ENCODE measurements at regions not wholly inside any gene's neighbourhood (a gene's known extent, or its start where the extent isn't known, plus 50 kb on each side); places are given as distances from the start of the nearest gene placed in this dataset.

- no TSS peak for BruUV-seq (replicated peaks)
- no peaks in the 10 kb centered on the region for H3K4me1 Mint-ChIP-seq (ENCODE audit: insufficient read depth, unreplicated experiment)
- no peak overlapping the region for H3K27ac Mint-ChIP-seq (ENCODE audit: low read depth, unreplicated experiment)
- no peaks in the 10 kb centered on the region for H3K36me3 Mint-ChIP-seq (ENCODE audit: insufficient read depth, unreplicated experiment)
- H3K4me3 Mint-ChIP-seq (ENCODE audit: unreplicated experiment): no peak overlapping the region
- ChIA-PET POLR2A (no interaction called here), CTCF (no interaction called here)
- no peaks in the 10 kb centered on the region for H3K9me3 Mint-ChIP-seq (ENCODE audit: unreplicated experiment)
- no peak for DNase-seq (ENCODE audit: unreplicated experiment)
- H3K27me3 Mint-ChIP-seq (ENCODE audit: insufficient read depth, unreplicated experiment): no peaks in the 10 kb centered on the region
- no peak for TF ChIP-seq CTCF (IDR thresholded peaks at IDR 0.05; ENCODE audit: unreplicated experiment)
- intact Hi-C loops (cut with micrococcal nuclease): no loop called here
These were observed 315.8 kb upstream of the PRICKLE1 start for GRCh38 chr12:42905419-42905705.

GRCh38 chr12:42904683-42905418, 315.3 kb upstream of the PRICKLE1 start:
- no peak for TF ChIP-seq CTCF (IDR thresholded peaks at IDR 0.05; ENCODE audit: unreplicated experiment)
- H3K27me3 Mint-ChIP-seq (ENCODE audit: insufficient read depth, unreplicated experiment): no peaks in the 10 kb centered on the region
- H3K4me1 Mint-ChIP-seq (ENCODE audit: insufficient read depth, unreplicated experiment): no peaks in the 10 kb centered on the region
- intact Hi-C loops (cut with micrococcal nuclease): no loop called here
- BruUV-seq (replicated peaks): no TSS peak
- H3K4me3 Mint-ChIP-seq (ENCODE audit: unreplicated experiment): no peak overlapping the region
- H3K36me3 Mint-ChIP-seq (ENCODE audit: insufficient read depth, unreplicated experiment): no peaks in the 10 kb centered on the region
- ChIA-PET POLR2A (no interaction called here), CTCF (no interaction called here)
- H3K27ac Mint-ChIP-seq (ENCODE audit: low read depth, unreplicated experiment): no peak overlapping the region
- H3K9me3 Mint-ChIP-seq (ENCODE audit: unreplicated experiment): no peaks in the 10 kb centered on the region
- no peak for DNase-seq (ENCODE audit: unreplicated experiment)

DNA sequence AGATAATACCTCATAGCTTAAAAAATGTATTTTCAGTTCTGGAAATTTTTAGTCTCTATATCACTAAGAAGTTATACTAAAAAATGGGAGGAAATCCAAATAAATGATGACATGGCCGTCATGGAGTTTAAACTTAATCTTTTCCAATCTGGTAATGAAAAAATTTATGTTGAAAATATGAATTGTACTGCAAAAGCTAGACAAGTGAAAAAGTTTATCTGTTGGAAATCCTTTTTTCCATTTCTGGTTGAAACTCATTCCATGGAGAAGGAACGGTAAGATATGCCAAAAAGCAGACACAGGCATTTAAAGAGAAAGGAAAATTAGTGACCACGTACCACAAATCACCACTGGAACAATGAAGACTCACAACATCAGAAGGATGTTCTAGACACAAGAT, 314.2 kb upstream of the PRICKLE1 start:
- Mint-ChIP-seq H3K4me3 (ENCODE audit: unreplicated experiment) (no peak overlapping the region), H3K4me1 (ENCODE audit: insufficient read depth, unreplicated experiment) (no peaks in the 10 kb centered on the region), H3K36me3 (ENCODE audit: insufficient read depth, unreplicated experiment) (no peaks in the 10 kb centered on the region), H3K27ac (ENCODE audit: low read depth, unreplicated experiment) (no peak overlapping the region), H3K9me3 (ENCODE audit: unreplicated experiment) (no peaks in the 10 kb centered on the region), H3K27me3 (ENCODE audit: insufficient read depth, unreplicated experiment) (no peaks in the 10 kb centered on the region)
- no peak for DNase-seq (ENCODE audit: unreplicated experiment)
- CTCF ChIA-PET: interaction anchor here (0.5 kb wide), 1 partner anchor 382 kb away, joined by 3 read pairs; no protein-coding TSS in a partner anchor
- POLR2A ChIA-PET: no interaction called here
- intact Hi-C loops (cut with micrococcal nuclease): no loop called here
- no TSS peak for BruUV-seq (replicated peaks)
- TF ChIP-seq CTCF (IDR thresholded peaks at IDR 0.05; ENCODE audit: unreplicated experiment): no peak

GRCh38 chr12:42902001-42902400, 312.5 kb upstream of the PRICKLE1 start:
- Mint-ChIP-seq H3K36me3 (ENCODE audit: insufficient read depth, unreplicated experiment) (no peaks in the 10 kb centered on the region), H3K4me1 (ENCODE audit: insufficient read depth, unreplicated experiment) (no peaks in the 10 kb centered on the region), H3K27me3 (ENCODE audit: insufficient read depth, unreplicated experiment) (no peaks in the 10 kb centered on the region), H3K4me3 (ENCODE audit: unreplicated experiment) (no peak overlapping the region), H3K27ac (ENCODE audit: low read depth, unreplicated experiment) (no peak overlapping the region), H3K9me3 (ENCODE audit: unreplicated experiment) (no peaks in the 10 kb centered on the region)
- POLR2A ChIA-PET: interaction anchor here (0.9 kb wide), 1 partner anchor 10 kb away, joined by 3 read pairs; no protein-coding TSS in a partner anchor
- DNase-seq (ENCODE audit: unreplicated experiment): no peak
- intact Hi-C loops (cut with micrococcal nuclease): no loop called here
- CTCF ChIA-PET: interaction anchor here (0.7 kb wide), 1 partner anchor 10 kb away, joined by 4 read pairs; no protein-coding TSS in a partner anchor
- no peak for TF ChIP-seq CTCF (IDR thresholded peaks at IDR 0.05; ENCODE audit: unreplicated experiment)
- BruUV-seq (replicated peaks): no TSS peak
